NCI-H2171 treated with DMSO at 0.1 percent for 48 hours (cell line): ENCODE measurements at regions not wholly inside any gene's neighbourhood (a gene's known extent, or its start where the extent isn't known, plus 50 kb on each side); places are given as distances from the start of the nearest gene placed in this dataset.
"Not testable (repeated sequence)": the region's sequence is repeated elsewhere in the genome, so short reads cannot be mapped to it uniquely, and the experiment has no call there.

Experiments
- DNase-seq: peaks from one replicate; lab custom pipeline; 2025; lab: John Stamatoyannopoulos, UW

DNA sequence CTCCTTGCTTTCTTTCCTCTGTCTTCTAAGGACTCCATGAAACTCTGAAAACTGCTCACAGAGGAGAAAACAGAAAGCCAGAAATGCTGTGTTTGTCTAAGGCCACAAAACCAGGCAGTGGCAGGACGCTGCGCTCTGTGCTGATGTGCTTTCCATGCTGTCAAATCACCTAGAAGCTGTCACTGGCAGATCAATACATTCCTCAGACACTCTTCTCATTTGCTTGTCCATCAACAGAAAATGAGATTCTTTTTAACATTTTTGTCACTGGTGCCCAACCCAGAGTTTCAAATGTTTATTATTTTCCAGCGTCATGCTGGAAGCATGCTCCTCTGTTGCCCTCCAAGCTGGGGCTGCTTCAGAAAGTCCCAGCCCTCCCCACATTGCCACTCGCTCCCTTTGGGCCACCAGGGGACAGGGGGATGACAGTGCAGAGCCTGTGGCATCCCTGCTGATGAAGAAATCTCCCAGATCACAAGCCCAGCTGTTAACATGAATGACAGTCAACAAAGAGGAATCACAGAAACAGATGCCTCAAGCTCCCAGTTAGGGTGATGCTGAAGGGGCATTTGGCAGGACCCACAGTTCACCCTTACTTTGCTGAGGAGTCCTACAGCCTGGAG is 117.5 kb upstream of the MEIS1 start:
- no peak for DNase-seq

DNA sequence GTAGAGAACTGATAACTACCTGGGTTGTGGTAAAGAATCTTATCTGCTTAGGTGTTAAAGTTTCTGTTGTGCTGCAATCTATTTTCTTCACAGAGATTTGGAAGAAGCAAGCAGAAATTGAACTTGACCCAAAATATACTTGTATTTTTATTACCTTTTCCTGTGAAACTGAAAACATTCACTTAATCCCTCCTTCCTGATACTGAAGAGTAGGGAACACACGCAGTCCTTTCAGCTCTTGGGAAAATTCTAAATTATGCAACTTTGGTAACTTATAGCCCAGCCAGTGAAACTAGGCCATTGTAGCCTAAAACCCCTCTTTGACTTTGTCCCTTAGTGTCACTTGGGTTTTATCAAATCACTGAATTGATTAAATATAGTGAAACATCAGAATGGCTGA is 128.4 kb upstream of the MEIS1 start:
- DNase-seq = no peak

DNA sequence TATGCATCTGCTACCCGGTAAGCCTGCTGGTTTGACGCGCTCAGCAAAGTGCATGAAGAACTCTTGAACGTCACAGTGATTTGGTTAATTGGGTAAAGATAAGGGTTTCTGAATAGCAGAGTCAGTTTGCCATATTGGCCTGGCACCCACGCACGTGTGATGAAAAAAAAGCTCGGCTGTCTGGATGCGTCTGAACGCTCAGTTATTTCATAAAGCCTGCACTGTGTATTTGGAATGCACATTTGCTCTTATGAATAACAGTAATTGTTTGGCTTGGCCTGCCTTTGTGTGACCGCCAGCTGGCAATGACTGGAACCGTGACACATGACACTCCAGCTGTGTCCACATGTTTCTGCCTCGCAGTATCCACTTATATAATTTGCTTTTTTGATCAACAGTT is 129.2 kb upstream of the MEIS1 start:
- DNase-seq = no peak

DNA sequence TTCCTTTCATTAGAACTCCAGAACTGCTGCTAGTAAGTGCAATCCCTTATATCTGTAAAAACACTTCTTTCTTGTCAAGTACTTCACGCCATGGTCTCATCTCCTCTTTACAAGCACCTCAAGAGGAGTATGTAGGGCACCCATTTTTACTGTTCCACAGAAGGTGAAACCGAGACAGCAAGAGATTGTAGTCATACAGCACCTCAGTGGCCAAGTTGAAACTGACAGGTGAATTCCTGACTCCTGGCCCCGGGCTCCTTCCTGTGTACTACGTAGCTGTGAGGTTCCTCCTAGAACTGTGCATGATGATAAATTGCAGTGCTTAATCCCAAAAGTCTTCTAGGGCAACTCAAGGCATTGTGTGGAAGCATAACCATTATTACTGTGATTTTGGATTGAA is 131.5 kb upstream of the MEIS1 start:
- DNase-seq = no peak

DNA sequence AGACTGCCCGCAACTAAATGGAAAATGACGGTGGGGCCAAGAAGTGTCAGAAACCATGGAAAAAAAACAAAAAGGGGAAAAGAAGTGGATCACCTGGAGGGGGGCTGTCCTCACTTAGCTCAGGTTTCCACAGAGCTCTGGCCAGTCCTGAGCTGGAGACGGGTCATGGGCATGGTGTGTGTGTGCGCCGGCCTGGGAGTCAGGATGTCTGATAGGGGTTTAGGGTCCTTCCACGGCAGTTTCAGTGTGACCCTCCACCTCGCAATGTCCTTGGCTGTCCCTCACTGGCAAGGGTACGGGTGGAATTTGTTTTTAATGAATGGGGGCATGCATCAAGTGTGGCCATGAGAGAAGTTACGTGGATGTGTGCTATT is 133.2 kb upstream of the MEIS1 start:
- DNase-seq = no peak

DNA sequence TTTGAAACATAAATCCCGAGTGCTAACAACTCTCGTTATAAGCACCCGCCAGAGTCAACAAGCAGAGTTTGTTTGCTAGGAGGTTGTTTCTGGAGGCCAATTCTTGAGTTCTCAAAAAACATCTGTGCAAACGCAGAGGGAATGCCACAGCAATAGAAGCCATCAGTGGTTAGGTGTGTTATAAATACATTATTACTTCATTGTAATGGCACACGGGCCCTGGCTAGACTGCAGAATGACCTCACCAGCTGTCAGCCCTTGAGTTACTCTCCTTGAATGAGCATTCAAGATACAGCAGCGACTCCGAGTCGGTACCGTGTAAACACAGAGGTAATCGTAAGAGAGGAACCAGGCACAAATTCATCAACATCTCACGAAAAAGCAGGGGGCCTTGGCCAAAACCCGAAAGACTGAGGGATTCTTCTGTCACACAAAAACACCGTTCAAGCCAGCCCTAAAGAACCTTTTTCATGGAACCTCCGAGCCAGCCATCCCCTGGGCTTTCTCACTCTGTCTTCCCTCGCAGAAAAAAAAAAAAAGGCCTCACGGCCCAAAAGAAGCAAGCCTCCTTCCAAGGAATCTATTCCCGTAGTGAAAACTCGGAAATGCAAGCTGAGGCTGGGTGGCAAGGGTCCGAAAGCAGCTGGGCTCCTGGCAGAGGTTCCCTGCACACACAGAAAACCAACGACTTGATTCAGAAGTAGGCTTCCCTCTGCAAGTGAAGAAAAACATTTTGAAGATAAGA is 133.7 kb upstream of the MEIS1 start:
- DNase-seq = no peak

DNA sequence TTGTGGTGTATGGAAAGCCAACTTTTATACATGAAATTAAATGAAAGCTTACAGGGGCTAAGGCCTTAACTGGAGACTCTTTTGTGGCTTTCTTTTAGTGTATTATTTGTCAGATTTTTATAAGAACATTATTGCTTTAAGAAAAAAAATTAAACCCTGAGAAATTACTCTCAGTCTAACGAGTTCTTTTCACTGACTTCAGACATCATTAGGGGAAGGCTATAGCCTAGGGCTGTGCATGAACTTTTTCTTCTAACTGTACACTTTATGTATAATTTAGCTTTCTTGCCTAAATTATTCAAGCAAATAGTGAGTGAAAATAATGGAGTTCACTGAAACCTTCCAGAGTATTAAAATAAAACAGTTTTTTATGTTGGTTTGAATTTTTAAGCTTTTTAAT is 151.1 kb upstream of the MEIS1 start:
- DNase-seq = no peak

DNA sequence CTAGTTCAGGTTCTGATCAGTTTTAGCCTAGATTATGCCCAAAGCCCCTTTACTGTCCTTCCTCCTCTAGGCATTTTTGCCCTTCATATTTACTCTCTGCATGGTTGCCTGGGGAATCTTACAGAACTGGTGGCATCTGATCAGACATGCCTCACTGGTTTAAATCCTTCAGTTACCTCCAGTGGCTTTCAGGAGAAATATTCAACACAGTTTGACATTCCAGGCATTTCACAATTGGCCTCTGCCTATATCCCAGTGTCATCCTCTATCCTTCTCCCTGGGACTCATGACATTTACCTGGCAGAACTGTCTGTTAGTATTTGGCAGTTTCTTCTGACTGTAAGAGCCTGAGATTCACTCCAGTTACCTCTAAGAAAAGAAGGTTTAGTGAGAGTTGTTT is 152.9 kb upstream of the MEIS1 start:
- DNase-seq = no peak

DNA sequence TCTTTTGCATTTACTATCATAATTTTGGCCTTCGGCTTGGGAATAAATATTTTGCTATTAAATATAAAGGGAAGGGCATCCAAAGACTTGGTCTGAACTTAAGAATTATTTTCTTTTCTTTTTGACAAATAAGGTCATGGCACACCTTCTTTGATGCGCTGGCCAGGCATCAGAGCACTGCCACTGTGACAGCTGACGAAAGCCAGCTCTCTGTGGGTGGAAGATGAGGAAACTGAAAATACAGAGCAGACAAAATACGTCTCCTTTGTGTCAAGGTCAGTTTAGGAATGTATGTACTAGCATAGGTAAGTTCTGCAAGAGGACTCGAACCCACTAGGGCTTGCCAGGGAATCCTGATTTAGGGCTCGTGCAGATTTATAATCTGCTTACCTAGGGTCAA is 155.9 kb upstream of the MEIS1 start:
- DNase-seq = no peak

DNA sequence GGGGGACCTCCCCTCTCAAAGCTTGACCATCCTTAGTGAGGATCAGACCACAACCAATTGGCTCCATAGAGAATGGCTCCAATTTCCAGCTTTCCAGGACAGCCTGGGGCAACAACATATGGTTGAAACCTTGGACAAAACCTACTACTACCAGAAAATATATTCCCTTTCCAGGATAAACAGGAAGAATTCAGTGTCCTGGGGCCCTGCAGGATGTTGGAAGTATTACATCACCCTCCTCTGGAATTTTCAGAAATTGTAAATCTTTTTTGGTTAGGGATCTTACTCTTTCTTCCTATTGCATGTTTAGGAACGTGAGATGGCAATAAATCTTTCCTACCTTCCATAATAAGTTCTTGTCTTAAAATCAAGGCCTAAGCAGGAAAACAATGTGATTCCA is 158.9 kb upstream of the MEIS1 start:
- no peak for DNase-seq

DNA sequence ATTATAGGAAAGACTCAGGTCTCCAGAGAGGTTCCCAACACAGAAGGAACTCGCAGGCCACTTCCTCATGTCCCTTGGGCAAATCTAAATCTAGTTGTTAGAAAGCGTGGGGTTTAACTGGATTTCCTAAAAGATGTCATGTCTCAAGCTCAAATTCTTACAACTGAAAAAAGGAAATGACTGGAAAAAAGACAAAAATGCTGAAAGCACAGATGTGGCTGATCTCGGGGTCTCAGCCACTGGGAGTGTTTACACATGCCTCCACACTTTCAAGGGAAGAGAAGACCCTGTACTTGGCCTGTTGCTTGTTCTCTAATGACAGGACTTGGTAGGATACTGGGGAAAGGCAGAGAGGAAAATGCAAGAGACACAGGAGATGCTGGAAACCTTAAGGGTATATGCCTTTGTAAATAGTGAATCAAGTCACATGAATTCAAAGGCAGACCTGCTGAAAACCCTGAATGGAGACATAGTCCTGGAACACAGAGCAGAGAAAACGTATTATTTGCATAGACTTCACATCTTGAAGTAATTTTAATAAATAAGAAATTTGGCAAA is 160.9 kb upstream of the MEIS1 start:
- DNase-seq = no peak

DNA sequence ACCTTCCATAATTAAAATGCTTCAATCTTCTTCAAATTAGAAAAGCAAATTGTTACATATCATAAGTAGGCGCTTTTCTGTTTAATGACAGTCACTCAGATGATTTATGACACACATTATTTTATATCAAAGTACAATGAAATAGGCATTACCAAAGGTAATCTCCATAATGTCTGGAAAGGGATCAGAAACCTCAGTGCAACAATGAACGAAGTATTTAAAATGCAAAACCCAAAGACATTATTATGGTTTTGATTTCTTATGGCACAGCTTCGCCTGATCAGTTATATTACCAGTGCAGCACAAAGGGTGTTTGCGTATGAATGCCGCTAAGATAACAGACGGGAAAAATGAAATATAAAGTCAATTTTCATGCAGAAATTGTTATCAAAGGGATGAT is 162.2 kb upstream of the MEIS1 start:
- no peak for DNase-seq

DNA sequence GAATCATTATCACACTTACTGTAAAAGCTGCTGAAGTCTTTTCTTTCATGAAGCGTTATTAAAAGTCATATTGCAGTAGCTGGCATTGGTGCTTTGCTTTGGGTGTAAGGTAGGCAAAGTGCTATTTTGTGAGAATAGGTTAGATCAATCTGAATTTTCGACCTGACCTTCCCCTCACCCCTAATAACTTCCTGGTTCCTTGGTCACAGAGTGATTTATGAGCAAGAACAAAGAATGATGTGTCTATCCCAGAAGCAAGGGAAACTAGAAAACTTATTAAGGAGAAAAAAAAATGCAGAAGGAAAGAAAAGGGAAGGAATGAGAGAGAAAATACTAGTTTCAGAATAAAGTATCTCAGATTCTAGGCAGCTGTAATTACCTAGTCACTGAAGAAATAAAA is 163.1 kb upstream of the MEIS1 start:
- no peak for DNase-seq

DNA sequence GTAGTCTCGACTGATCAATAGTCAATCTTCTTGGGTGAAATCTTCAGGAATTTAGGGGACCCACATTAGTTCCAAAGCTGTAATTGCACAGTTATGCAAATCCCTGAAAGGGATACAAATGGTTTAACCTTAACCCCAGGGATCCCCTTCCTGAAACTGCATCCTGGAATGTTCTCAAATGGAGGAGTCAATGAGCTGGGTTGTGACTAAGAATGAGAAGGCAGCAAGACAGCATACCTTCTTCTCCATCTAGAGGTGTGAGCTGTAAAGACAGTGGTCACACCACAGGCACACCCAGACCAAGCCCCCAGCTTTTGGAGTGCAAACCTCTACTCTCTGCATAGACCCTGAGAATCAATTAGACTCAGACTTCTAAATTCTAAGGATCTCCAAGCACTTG is 164.7 kb upstream of the MEIS1 start:
- DNase-seq = no peak

DNA sequence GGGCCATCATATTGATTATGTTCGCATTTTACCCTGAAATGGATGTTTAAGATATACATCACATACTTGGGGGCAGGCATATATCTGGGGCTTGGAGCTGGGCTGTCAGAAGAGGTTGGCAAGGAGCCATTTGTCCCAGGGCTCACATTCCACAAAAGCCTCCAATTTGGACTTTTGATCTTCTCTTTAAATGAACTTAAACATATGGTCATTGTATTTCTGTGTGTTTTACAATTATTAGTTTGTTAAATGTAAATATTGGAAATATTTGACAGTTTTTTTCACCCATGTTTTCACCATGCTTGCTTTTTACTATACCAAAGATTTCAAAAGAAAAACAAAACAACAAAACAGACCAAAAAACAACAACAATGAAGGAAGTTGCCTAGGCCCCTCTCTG is 165.8 kb upstream of the MEIS1 start:
- no peak for DNase-seq

DNA sequence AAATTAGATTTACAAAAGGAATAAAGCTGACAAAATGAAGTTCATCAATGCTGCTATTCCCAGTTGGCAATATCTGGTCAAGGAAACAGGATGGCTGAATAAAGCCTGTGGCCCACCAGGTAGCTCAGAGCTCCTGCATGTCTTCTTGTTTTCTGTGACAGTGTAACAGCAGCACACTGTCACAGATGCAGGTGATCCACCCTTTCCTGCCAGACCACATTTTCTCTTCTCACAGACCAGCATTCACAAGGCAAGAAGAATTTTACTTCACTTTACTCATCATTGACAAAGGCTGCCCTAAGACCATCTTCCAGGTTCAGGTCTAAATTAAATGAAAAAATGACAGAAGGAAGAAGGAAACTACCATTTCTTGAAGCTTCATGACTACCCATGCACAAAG is 166.2 kb upstream of the MEIS1 start:
- DNase-seq = no peak

DNA sequence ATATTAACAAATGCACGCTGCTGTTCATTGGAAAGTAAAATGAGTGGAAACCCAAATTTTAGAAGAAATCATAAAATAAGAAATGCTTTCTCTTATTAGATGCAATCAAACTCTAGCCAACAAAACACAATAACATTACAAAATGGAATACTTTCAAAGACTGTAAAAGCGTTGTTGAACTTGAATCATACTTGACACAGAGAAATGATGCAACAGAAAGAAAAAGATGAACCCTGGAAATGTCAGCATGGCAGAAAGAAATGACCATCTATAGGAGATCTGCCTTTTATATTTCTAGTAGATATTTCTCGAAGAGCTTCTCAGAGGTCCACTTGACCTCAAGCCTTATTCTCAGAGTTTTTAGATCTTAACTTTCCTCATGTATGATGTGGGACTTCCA is 170.6 kb upstream of the MEIS1 start:
- no peak for DNase-seq

DNA sequence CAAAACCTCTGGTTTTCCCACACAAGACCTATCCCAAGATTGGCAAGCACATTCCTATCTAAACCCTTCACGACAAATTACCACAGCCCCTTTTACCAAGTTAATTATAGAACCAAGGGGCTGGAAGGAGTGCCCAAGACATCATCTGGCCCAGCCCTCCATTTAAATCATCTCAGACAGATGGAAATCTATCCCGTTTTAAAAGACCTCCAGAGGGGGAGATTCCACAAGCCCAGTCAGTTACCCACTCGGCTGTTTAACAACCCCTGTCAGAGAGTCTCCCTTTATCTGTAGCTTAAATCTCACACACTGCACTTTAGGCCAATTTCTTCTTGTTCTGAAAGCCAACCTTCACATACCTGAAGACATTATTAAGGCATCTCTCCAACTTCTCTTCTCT is 179.1 kb upstream of the MEIS1 start:
- DNase-seq = no peak

DNA sequence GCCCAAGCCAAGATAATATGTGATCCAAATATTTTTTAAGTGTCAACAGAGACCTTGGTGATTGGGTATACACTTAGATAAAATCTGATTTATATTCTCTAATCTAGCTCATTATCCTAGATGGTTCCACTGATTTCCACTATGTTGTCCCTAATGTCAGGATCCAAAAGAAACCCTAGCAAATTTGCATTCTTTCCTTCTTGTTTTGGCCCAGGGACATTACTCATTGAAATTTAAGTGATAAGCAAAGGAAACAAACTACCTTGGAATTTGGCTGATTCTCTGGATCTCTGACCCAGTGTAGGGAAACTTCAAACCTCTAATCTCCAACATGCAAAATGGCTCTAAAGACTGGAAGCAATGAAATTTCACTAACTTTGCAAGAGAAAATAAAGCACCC is 179.8 kb upstream of the MEIS1 start:
- DNase-seq = no peak

DNA sequence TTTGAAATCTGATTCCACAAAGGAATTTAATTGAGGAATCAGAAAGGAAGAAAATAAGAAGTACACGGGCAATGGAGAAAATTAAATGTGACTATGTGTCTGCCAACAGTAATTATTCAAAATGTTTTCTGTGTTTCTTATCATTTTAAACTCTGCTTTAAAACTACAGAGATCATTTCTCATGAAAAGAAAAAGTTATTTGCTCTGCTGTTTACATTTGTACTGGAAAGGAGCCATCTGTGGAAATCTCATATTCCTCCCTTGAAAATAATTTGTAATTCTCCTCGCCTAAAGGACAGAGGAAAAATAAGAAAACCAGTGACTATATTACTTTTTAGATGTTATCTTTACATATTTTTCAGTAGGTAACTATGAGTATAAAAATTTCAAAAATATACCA is 181.9 kb upstream of the MEIS1 start:
- no peak for DNase-seq

DNA sequence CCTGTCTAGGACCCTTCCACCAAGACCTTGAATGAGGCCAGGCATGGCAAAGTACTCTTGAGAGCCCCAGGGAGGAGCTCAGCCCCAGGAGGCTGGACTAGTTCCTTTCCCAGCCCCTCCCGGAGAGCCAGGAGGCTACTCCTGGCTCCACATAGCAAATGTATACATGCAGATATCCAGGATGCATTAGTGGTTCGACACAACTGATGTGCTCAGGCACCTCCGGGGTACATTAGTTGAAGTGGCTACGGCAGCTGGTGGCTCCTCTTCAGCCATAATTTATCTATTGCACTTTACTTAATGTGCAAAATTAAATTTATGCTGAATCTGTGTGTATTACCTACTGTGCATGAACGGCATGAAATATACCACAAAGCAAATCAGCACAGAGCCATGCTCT is 182.8 kb upstream of the MEIS1 start:
- DNase-seq = no peak

DNA sequence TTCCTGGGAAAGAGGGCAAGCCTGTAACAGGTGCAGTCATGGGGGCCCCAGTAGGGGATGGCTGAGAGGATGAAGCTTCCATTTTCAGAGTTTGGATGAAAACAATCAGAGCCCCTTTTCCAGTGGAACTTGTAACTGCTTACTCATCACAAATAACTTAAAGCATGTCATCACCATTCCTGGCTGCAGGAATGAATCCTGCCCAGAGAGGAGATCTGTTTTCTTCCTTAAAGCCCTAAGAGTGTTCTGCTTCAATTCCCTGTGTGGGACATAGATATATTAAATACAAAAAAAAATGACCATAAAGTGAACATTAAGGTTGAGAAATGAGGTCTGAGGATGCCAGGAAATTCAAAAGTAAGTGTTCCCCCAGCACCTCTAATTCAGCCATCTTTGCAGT is 183.4 kb upstream of the MEIS1 start:
- no peak for DNase-seq

DNA sequence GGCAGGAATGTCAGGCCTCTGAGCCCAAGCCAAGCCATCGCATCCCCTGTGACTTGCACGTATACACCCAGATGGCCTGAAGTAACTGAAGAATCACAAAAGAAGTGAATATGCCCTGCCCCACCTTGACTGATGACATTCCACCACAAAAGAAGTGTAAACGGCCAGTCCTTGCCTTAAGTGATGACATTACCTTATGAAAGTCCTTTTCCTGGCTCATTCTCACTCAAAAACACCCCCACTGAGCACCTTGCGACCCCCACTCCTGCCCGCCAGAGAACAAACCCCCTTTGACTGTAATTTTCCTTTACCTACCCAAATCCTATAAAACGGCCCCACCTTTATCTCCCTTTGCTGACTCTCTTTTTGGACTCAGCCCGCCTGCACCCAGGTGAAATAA is 185.8 kb upstream of the MEIS1 start:
- DNase-seq = not testable (repeated sequence)

DNA sequence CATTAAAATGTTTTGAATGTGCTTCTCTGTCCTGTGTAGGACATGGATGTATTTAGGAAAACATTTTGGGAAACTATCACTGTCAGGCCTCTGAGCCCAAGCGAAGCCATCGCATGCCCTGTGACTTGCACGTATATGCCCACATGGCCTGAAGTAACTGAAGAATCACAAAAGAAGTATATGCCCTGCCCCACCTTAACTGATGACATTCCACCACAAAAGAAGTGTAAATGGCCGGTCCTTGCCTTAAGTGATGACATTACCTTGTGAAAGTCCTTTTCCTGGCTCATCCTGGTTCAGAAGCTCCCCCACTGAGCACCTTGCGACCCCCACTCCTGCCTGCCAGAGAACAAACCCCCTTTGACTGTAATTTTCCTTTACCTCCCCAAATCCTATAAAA is 191.1 kb upstream of the MEIS1 start:
- not testable (repeated sequence) for DNase-seq
